ENCODE measurements at regions not wholly inside any gene's neighbourhood (a gene's known extent, or its start where the extent isn't known, plus 50 kb on each side); places are given as distances from the start of the nearest gene placed in this dataset.

GRCh38 chr22:48931452-48931851, 896.2 kb downstream of the BRD1 start:
- no peak for DNase-seq (ENCODE audit: extremely low read depth, insufficient read length)
- Histone ChIP-seq H3K4me3 (replicated peaks; ENCODE audit: low read depth, low read length) (no peak overlapping the region), H3K36me3 (ENCODE audit: control insufficient read depth, insufficient read depth, low read length) (no peaks in the 10 kb centered on the region), H3K27me3 (replicated peaks; ENCODE audit: control insufficient read depth, insufficient read depth, low read length) (no peaks in the 10 kb centered on the region)
- no peak for TF ChIP-seq CTCF (IDR thresholded peaks at IDR 0.05; ENCODE audit: insufficient read depth, low read length, poor library complexity, severe bottlenecking)

GRCh38 chr22:48929276-48929790, 898.3 kb downstream of the BRD1 start:
- TF ChIP-seq CTCF (IDR thresholded peaks at IDR 0.05; ENCODE audit: insufficient read depth, low read length, poor library complexity, severe bottlenecking): no peak
- H3K4me3 ChIP-seq (replicated peaks; ENCODE audit: low read depth, low read length): no peak overlapping the region
- DNase-seq (ENCODE audit: extremely low read depth, insufficient read length): no peak

GRCh38 chr22:48927591-48927990, 900.1 kb downstream of the BRD1 start:
- no peak for DNase-seq (ENCODE audit: extremely low read depth, insufficient read length)
- TF ChIP-seq CTCF (IDR thresholded peaks at IDR 0.05; ENCODE audit: insufficient read depth, low read length, poor library complexity, severe bottlenecking): no peak
- no peaks in the 10 kb centered on the region for H3K27me3 ChIP-seq (replicated peaks; ENCODE audit: control insufficient read depth, insufficient read depth, low read length)
- H3K4me3 ChIP-seq (replicated peaks; ENCODE audit: low read depth, low read length): no peak overlapping the region
- no peaks in the 10 kb centered on the region for H3K36me3 ChIP-seq (ENCODE audit: control insufficient read depth, insufficient read depth, low read length)

More at GRCh38 chr22:48929276-48929790, 898.3 kb downstream of the BRD1 start:
- Histone ChIP-seq H3K36me3 (ENCODE audit: control insufficient read depth, insufficient read depth, low read length) (no peaks in the 10 kb centered on the region), H3K27me3 (replicated peaks; ENCODE audit: control insufficient read depth, insufficient read depth, low read length) (no peaks in the 10 kb centered on the region)

- no peak for TF ChIP-seq CTCF (IDR thresholded peaks at IDR 0.05; ENCODE audit: insufficient read depth, low read length, poor library complexity, severe bottlenecking)
- no peaks in the 10 kb centered on the region for H3K27me3 ChIP-seq (replicated peaks; ENCODE audit: control insufficient read depth, insufficient read depth, low read length)
- no peaks in the 10 kb centered on the region for H3K36me3 ChIP-seq (ENCODE audit: control insufficient read depth, insufficient read depth, low read length)
- H3K4me3 ChIP-seq (replicated peaks; ENCODE audit: low read depth, low read length): no peak overlapping the region
- no peak for DNase-seq (ENCODE audit: extremely low read depth, insufficient read length)
Observed at GRCh38 chr22:48926643-48927042, 901.0 kb downstream of the BRD1 start.

- TF ChIP-seq CTCF (IDR thresholded peaks at IDR 0.05; ENCODE audit: insufficient read depth, low read length, poor library complexity, severe bottlenecking): no peak
- Histone ChIP-seq H3K4me3 (replicated peaks; ENCODE audit: low read depth, low read length) (no peak overlapping the region), H3K27me3 (replicated peaks; ENCODE audit: control insufficient read depth, insufficient read depth, low read length) (no peaks in the 10 kb centered on the region), H3K36me3 (ENCODE audit: control insufficient read depth, insufficient read depth, low read length) (no peaks in the 10 kb centered on the region)
- no peak for DNase-seq (ENCODE audit: extremely low read depth, insufficient read length)
Observed at GRCh38 chr22:48926136-48926535, 901.5 kb downstream of the BRD1 start.

GRCh38 chr22:48925450-48925849, 902.2 kb downstream of the BRD1 start:
- DNase-seq (ENCODE audit: extremely low read depth, insufficient read length): no peak
- no peaks in the 10 kb centered on the region for H3K27me3 ChIP-seq (replicated peaks; ENCODE audit: control insufficient read depth, insufficient read depth, low read length)
- TF ChIP-seq CTCF (IDR thresholded peaks at IDR 0.05; ENCODE audit: insufficient read depth, low read length, poor library complexity, severe bottlenecking): no peak
- no peaks in the 10 kb centered on the region for H3K36me3 ChIP-seq (ENCODE audit: control insufficient read depth, insufficient read depth, low read length)
- H3K4me3 ChIP-seq (replicated peaks; ENCODE audit: low read depth, low read length): no peak overlapping the region
